ENCODE measurements at regions not wholly inside any gene's neighbourhood (a gene's known extent, or its start where the extent isn't known, plus 50 kb on each side); places are given as distances from the start of the nearest gene placed in this dataset.

DNA sequence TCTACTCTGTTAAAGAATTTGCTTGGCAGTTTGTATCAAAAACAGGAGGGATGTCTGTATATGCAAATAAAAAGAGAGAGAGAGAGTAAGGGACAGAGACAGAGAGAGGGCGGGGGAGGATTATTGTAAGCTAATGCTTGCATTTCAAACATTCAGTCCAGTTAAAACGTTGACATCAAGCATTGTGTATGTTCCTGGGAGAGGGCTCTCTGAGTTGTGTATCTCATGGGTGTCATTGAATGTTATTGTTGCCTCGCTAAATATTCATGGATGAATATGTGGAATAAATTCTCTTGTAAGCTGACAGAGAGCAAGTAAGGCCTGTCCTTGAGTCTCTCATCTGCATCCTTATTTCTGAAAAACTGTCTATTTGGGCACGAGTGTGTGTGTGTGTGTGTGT is 78.8 kb upstream of the VRK1 start:
- TF ChIP-seq, protein P1, sequence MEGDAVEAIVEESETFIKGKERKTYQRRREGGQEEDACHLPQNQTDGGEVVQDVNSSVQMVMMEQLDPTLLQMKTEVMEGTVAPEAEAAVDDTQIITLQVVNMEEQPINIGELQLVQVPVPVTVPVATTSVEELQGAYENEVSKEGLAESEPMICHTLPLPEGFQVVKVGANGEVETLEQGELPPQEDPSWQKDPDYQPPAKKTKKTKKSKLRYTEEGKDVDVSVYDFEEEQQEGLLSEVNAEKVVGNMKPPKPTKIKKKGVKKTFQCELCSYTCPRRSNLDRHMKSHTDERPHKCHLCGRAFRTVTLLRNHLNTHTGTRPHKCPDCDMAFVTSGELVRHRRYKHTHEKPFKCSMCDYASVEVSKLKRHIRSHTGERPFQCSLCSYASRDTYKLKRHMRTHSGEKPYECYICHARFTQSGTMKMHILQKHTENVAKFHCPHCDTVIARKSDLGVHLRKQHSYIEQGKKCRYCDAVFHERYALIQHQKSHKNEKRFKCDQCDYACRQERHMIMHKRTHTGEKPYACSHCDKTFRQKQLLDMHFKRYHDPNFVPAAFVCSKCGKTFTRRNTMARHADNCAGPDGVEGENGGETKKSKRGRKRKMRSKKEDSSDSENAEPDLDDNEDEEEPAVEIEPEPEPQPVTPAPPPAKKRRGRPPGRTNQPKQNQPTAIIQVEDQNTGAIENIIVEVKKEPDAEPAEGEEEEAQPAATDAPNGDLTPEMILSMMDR (IDR thresholded peaks at IDR 0.05) = no peak
- no peak for TF ChIP-seq EZH2 (IDR thresholded peaks at IDR 0.05; ENCODE audit: borderline replicate concordance, insufficient read depth, low read depth, low read length, poor library complexity, severe bottlenecking)

Data from B cell (primary cell).